Fibroblast of lung (primary cell): ENCODE measurements at regions not wholly inside any gene's neighbourhood (a gene's known extent, or its start where the extent isn't known, plus 50 kb on each side); places are given as distances from the start of the nearest gene placed in this dataset.

Experiments
- EZH2 ChIP-seq: IDR thresholded peaks from 2 replicates; pipeline ENCODE4 v1.5.1; 2012; ENCODE audit warnings: low read length, control low read depth, mild to moderate bottlenecking; ENCODE audit errors: missing control alignments
- TF ChIP-seq, protein P1 (sequence below), 2 donors: IDR thresholded peaks in 1 of 2; conservative IDR thresholded peaks in 1 of 2; 1 replicate in 1 of 2; 2 replicates in 1 of 2; pipeline ENCODE4 v1.5.1; 2011 to 2012; ENCODE audit warnings: low read length in 2 of 2, control low read depth in 1 of 2, inconsistent platforms in 1 of 2, low read depth in 1 of 2, mild to moderate bottlenecking in 1 of 2

DNA sequence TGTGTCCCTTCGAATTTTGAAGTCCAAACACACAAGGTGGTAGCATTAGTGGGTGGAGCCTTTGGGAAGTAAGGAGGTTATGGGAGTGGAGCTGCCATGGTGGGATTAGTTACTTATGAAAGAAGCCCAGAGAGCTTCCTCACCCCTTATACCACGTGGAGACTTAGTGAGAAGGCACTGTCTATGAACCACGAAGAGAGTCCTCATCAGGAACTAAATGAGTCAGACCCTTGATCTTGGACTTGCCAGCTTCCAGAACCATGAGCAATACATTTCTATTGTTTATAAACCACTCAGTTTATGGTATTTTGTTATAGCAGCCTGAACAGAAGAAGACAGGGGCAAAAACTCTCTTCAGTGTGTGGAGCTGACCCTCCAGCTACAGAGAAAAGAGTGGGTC lies 259.3 kb upstream of the AJAP1 start:
- TF ChIP-seq, protein P1, sequence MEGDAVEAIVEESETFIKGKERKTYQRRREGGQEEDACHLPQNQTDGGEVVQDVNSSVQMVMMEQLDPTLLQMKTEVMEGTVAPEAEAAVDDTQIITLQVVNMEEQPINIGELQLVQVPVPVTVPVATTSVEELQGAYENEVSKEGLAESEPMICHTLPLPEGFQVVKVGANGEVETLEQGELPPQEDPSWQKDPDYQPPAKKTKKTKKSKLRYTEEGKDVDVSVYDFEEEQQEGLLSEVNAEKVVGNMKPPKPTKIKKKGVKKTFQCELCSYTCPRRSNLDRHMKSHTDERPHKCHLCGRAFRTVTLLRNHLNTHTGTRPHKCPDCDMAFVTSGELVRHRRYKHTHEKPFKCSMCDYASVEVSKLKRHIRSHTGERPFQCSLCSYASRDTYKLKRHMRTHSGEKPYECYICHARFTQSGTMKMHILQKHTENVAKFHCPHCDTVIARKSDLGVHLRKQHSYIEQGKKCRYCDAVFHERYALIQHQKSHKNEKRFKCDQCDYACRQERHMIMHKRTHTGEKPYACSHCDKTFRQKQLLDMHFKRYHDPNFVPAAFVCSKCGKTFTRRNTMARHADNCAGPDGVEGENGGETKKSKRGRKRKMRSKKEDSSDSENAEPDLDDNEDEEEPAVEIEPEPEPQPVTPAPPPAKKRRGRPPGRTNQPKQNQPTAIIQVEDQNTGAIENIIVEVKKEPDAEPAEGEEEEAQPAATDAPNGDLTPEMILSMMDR (conservative IDR thresholded peaks at IDR 0.05 in 1 of 2, IDR thresholded peaks at IDR 0.05 in 1 of 2; ENCODE audit: low read depth in 1 of 2, low read length in 2 of 2): no peak
- TF ChIP-seq EZH2: no peak
